ENCODE measurements at regions not wholly inside any gene's neighbourhood (a gene's known extent, or its start where the extent isn't known, plus 50 kb on each side); places are given as distances from the start of the nearest gene placed in this dataset.

- no peak for TF ChIP-seq POLR2A (IDR thresholded peaks at IDR 0.05)
- TF ChIP-seq CTCF (IDR thresholded peaks at IDR 0.05) = no peak
- TF ChIP-seq POLR2AphosphoS5 (IDR thresholded peaks at IDR 0.05) = no peak
- no peak for TF ChIP-seq EP300 (IDR thresholded peaks at IDR 0.05)
Observed at GRCh38 chr2:14197293-14197692, 435.2 kb upstream of the LRATD1 start.

Data from suprapubic skin (tissue), 4 donors.